ENCODE measurements at regions not wholly inside any gene's neighbourhood (a gene's known extent, or its start where the extent isn't known, plus 50 kb on each side); places are given as distances from the start of the nearest gene placed in this dataset.
"Not testable (repeated sequence)": the region's sequence is repeated elsewhere in the genome, so short reads cannot be mapped to it uniquely, and the experiment has no call there.

- Histone ChIP-seq H3K36me3 (no peaks in the 10 kb centered on the region), H3K4me1 (ENCODE audit: low read depth) (no peaks in the 10 kb centered on the region), H3K9me3 (ENCODE audit: low read depth) (no peaks in the 10 kb centered on the region), H3K4me3 (no peak overlapping the region), H3K27me3 (peaks cover 15% of the 10 kb centered on the region), H3K27ac (no peak overlapping the region)
- no peak for DNase-seq (ENCODE audit: low read depth in 1 of 2, low spot score in 1 of 2)
- TF ChIP-seq, protein P1, sequence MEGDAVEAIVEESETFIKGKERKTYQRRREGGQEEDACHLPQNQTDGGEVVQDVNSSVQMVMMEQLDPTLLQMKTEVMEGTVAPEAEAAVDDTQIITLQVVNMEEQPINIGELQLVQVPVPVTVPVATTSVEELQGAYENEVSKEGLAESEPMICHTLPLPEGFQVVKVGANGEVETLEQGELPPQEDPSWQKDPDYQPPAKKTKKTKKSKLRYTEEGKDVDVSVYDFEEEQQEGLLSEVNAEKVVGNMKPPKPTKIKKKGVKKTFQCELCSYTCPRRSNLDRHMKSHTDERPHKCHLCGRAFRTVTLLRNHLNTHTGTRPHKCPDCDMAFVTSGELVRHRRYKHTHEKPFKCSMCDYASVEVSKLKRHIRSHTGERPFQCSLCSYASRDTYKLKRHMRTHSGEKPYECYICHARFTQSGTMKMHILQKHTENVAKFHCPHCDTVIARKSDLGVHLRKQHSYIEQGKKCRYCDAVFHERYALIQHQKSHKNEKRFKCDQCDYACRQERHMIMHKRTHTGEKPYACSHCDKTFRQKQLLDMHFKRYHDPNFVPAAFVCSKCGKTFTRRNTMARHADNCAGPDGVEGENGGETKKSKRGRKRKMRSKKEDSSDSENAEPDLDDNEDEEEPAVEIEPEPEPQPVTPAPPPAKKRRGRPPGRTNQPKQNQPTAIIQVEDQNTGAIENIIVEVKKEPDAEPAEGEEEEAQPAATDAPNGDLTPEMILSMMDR (IDR thresholded peaks at IDR 0.05; ENCODE audit: low read depth, low read length), result no peak
These were observed 144.6 kb downstream of the BRD1 start for GRCh38 chr22:49683032-49683431.

GRCh38 chr22:49680819-49681218, 146.9 kb downstream of the BRD1 start:
- not testable (repeated sequence) for DNase-seq (ENCODE audit: low read depth in 1 of 2, low spot score in 1 of 2); H3K27ac ChIP-seq; H3K36me3 ChIP-seq; H3K9me3 ChIP-seq (ENCODE audit: low read depth); H3K4me1 ChIP-seq (ENCODE audit: low read depth); H3K4me3 ChIP-seq
- H3K27me3 ChIP-seq, result peaks cover 33% of the 10 kb centered on the region

- H3K27ac ChIP-seq, result no peak overlapping the region
- H3K4me1 ChIP-seq (ENCODE audit: low read depth), result no peaks in the 10 kb centered on the region
- no peak for DNase-seq (ENCODE audit: low read depth in 1 of 2, low spot score in 1 of 2)
- no peaks in the 10 kb centered on the region for H3K9me3 ChIP-seq (ENCODE audit: low read depth)
- no peaks in the 10 kb centered on the region for H3K36me3 ChIP-seq
- H3K4me3 ChIP-seq, result no peak overlapping the region
- H3K27me3 ChIP-seq, result peaks cover 48% of the 10 kb centered on the region
- TF ChIP-seq, protein P1 (IDR thresholded peaks at IDR 0.05; ENCODE audit: low read depth, low read length), result no peak
These were observed 148.9 kb downstream of the BRD1 start for GRCh38 chr22:49678842-49679170.

- H3K36me3 ChIP-seq, result no peaks in the 10 kb centered on the region
These were observed 149.4 kb downstream of the BRD1 start for GRCh38 chr22:49678137-49678841.

DNA sequence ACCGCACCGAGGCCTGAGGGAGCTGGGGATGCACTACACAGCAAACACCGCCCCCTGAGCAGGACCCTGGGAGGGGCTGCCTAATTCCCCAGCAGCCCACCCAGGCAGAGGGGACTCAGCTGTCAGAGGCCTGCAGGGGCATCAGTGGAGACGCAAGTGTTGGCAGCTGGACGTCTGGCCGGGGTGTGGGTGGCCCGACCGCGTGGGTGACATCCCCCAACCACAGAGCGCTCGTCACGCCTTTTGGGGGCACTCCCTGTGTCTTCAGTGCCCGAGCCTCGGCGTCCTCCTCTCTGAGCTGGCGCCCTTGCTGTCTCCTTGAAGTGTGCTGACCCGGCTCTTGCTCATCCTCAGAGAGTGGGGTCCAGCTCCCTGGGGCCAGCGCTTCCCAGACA, 150.2 kb downstream of the BRD1 start:
- no peaks in the 10 kb centered on the region for H3K4me1 ChIP-seq (ENCODE audit: low read depth)
- TF ChIP-seq, protein P1 (IDR thresholded peaks at IDR 0.05; ENCODE audit: low read depth, low read length), result no peak
- H3K9me3 ChIP-seq (ENCODE audit: low read depth), result no peaks in the 10 kb centered on the region
- H3K27ac ChIP-seq, result no peak overlapping the region
- peaks cover 54% of the 10 kb centered on the region for H3K27me3 ChIP-seq
- no peak for DNase-seq (ENCODE audit: low read depth in 1 of 2, low spot score in 1 of 2)
- H3K4me3 ChIP-seq, result no peak overlapping the region
- H3K36me3 ChIP-seq, result no peaks in the 10 kb centered on the region

More at GRCh38 chr22:49678137-49678841, 149.4 kb downstream of the BRD1 start:
- TF ChIP-seq, protein P1 (IDR thresholded peaks at IDR 0.05; ENCODE audit: low read depth, low read length), result no peak
- DNase-seq (ENCODE audit: low read depth in 1 of 2, low spot score in 1 of 2), result no peak
- H3K27me3 ChIP-seq, result peaks cover 48% of the 10 kb centered on the region
- no peak overlapping the region for H3K4me3 ChIP-seq
- no peaks in the 10 kb centered on the region for H3K4me1 ChIP-seq (ENCODE audit: low read depth)
- H3K9me3 ChIP-seq (ENCODE audit: low read depth), result no peaks in the 10 kb centered on the region
- no peak overlapping the region for H3K27ac ChIP-seq

DNA sequence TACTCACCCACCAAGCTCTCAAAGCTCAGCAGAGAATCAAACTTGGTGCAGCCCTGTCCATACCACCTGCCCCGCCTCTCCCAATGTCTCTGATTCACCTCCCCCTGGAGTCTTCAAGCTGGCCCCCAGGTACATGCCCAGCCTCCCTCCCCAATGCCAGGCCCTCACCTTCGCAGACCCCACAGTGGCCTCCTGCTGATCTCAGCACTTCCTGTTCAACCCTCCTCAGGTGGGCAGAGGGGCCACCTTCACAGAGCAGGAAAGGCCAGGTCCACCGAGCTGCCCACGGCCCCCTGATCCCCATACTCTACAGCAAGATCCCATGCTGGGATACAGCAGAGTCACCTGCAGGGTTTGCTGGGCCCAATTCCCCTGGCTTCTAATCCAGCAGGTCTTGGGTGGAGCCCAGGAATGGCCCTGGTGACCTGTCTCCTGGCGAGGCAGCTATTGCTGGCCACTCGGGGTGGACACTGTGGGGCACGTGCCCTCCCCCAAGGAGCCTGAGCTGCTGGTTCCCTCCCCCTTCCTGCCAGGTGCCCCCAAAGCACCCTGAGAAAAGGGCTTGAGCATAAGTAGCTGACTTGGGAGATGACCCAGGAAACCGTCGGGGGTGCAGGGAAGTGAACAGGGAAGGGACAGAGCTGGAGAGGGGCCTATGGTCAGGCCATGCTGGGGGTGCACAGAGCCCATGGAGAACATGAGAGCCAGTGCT, 150.7 kb downstream of the BRD1 start:
- H3K36me3 ChIP-seq, result no peaks in the 10 kb centered on the region
- no peaks in the 10 kb centered on the region for H3K4me1 ChIP-seq (ENCODE audit: low read depth)
- DNase-seq (ENCODE audit: low read depth in 1 of 2, low spot score in 1 of 2), result no peak
- TF ChIP-seq, protein P1 (IDR thresholded peaks at IDR 0.05; ENCODE audit: low read depth, low read length), result no peak
- H3K27ac ChIP-seq, result no peak overlapping the region
- H3K4me3 ChIP-seq, result no peak overlapping the region
- no peaks in the 10 kb centered on the region for H3K9me3 ChIP-seq (ENCODE audit: low read depth)
- peaks cover 58% of the 10 kb centered on the region for H3K27me3 ChIP-seq
